ENCODE measurements at regions not wholly inside any gene's neighbourhood (a gene's known extent, or its start where the extent isn't known, plus 50 kb on each side); places are given as distances from the start of the nearest gene placed in this dataset.
"Not testable (repeated sequence)": the region's sequence is repeated elsewhere in the genome, so short reads cannot be mapped to it uniquely, and the experiment has no call there.

- Mint-ChIP-seq H3K4me1 (ENCODE audit: low read depth, unreplicated experiment) (no peaks in the 10 kb centered on the region), H3K27me3 (ENCODE audit: unreplicated experiment) (no peaks in the 10 kb centered on the region), H3K4me3 (ENCODE audit: low read depth, unreplicated experiment) (no peak overlapping the region), H3K27ac (ENCODE audit: unreplicated experiment) (no peak overlapping the region), H3K36me3 (ENCODE audit: insufficient read depth, unreplicated experiment) (no peaks in the 10 kb centered on the region), H3K9me3 (ENCODE audit: low read depth, unreplicated experiment) (no peaks in the 10 kb centered on the region)
- intact Hi-C loops (cut with micrococcal nuclease; ENCODE audit: unreplicated experiment): no loop called here
- CTCF ChIA-PET: no interaction called here
- no peak for TF ChIP-seq CTCF (IDR thresholded peaks at IDR 0.05; ENCODE audit: unreplicated experiment)
- no peak for DNase-seq
- BruUV-seq (replicated peaks): no TSS peak
Observed at GRCh38 chr3:35295906-35296305, 343.4 kb upstream of the ARPP21 start.

GRCh38 chr3:35296533-35296932 lies 342.8 kb upstream of the ARPP21 start:
- no TSS peak for BruUV-seq (replicated peaks)
- no peaks in the 10 kb centered on the region for H3K4me1 Mint-ChIP-seq (ENCODE audit: low read depth, unreplicated experiment)
- no peaks in the 10 kb centered on the region for H3K9me3 Mint-ChIP-seq (ENCODE audit: low read depth, unreplicated experiment)
- H3K36me3 Mint-ChIP-seq (ENCODE audit: insufficient read depth, unreplicated experiment): no peaks in the 10 kb centered on the region
- H3K27ac Mint-ChIP-seq (ENCODE audit: unreplicated experiment): no peak overlapping the region
- CTCF ChIA-PET: no interaction called here
- TF ChIP-seq CTCF (IDR thresholded peaks at IDR 0.05; ENCODE audit: unreplicated experiment): no peak
- DNase-seq: no peak
- H3K27me3 Mint-ChIP-seq (ENCODE audit: unreplicated experiment): no peaks in the 10 kb centered on the region
- intact Hi-C loops (cut with micrococcal nuclease; ENCODE audit: unreplicated experiment): no loop called here
- no peak overlapping the region for H3K4me3 Mint-ChIP-seq (ENCODE audit: low read depth, unreplicated experiment)

DNA sequence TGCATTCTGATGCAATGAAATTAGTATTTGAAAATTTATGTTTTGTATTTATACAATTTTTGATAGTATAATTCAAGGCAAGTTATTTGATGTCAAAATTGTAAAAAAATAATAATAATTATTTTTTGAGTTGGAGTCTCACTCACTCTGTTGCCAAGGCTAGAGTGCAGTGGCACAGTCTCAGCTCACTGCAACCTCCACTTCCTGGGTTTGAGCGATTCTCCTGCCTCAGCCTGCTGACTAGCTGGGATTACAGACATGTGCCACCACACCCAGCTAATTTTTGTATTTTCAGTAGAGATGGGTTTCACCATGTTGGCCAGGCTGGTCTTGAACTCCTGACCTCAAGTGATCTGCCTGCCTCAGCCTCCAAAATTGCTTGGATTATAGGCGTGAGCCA lies 342.4 kb upstream of the ARPP21 start:
- H3K27me3 Mint-ChIP-seq (ENCODE audit: unreplicated experiment); H3K9me3 Mint-ChIP-seq (ENCODE audit: low read depth, unreplicated experiment); H3K4me1 Mint-ChIP-seq (ENCODE audit: low read depth, unreplicated experiment); BruUV-seq (replicated peaks); intact Hi-C loops (cut with micrococcal nuclease; ENCODE audit: unreplicated experiment); H3K36me3 Mint-ChIP-seq (ENCODE audit: insufficient read depth, unreplicated experiment); DNase-seq; CTCF ChIA-PET; H3K4me3 Mint-ChIP-seq (ENCODE audit: low read depth, unreplicated experiment); H3K27ac Mint-ChIP-seq (ENCODE audit: unreplicated experiment): not testable (repeated sequence)

GRCh38 chr3:35305406-35305805 lies 333.9 kb upstream of the ARPP21 start:
- Mint-ChIP-seq H3K27ac (ENCODE audit: unreplicated experiment) (no peak overlapping the region), H3K4me1 (ENCODE audit: low read depth, unreplicated experiment) (no peaks in the 10 kb centered on the region), H3K4me3 (ENCODE audit: low read depth, unreplicated experiment) (no peak overlapping the region), H3K27me3 (ENCODE audit: unreplicated experiment) (no peaks in the 10 kb centered on the region), H3K9me3 (ENCODE audit: low read depth, unreplicated experiment) (peaks cover 2% of the 10 kb centered on the region), H3K36me3 (ENCODE audit: insufficient read depth, unreplicated experiment) (no peaks in the 10 kb centered on the region)
- no TSS peak for BruUV-seq (replicated peaks)
- DNase-seq: no peak
- intact Hi-C loops (cut with micrococcal nuclease; ENCODE audit: unreplicated experiment): loop anchor here (10.0 kb wide), 1 partner anchor 349 kb away; no protein-coding TSS in a partner anchor
- TF ChIP-seq CTCF (IDR thresholded peaks at IDR 0.05; ENCODE audit: unreplicated experiment): no peak
- CTCF ChIA-PET: no interaction called here

GRCh38 chr3:35307296-35307695 lies 332.0 kb upstream of the ARPP21 start:
- H3K27me3 Mint-ChIP-seq (ENCODE audit: unreplicated experiment): no peaks in the 10 kb centered on the region
- no peak for TF ChIP-seq CTCF (IDR thresholded peaks at IDR 0.05; ENCODE audit: unreplicated experiment)
- CTCF ChIA-PET: no interaction called here

DNA sequence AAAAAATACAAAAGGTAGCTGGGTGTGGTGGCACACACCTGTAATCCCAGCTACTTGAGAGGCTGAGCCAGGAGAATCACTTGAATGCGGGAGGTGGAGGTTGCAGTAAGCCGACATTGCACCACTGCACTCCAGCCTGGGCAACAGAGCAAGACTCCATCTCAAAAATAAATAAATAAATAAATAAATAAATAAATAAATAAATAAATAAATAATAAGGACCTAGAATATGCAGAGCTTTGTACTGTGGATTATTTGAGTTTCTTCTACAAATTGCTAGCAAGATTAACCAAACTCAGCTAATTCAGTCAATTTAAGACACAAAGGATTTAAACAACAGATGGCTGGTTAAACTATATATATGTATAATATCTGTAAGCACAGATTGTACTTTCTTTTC lies 322.5 kb upstream of the ARPP21 start:
- intact Hi-C loops (cut with micrococcal nuclease; ENCODE audit: unreplicated experiment); H3K27ac Mint-ChIP-seq (ENCODE audit: unreplicated experiment); H3K36me3 Mint-ChIP-seq (ENCODE audit: insufficient read depth, unreplicated experiment); H3K27me3 Mint-ChIP-seq (ENCODE audit: unreplicated experiment); DNase-seq; H3K9me3 Mint-ChIP-seq (ENCODE audit: low read depth, unreplicated experiment); BruUV-seq (replicated peaks); H3K4me1 Mint-ChIP-seq (ENCODE audit: low read depth, unreplicated experiment); CTCF ChIA-PET; H3K4me3 Mint-ChIP-seq (ENCODE audit: low read depth, unreplicated experiment): not testable (repeated sequence)

More at GRCh38 chr3:35307296-35307695, 332.0 kb upstream of the ARPP21 start:
- peaks cover 2% of the 10 kb centered on the region for H3K9me3 Mint-ChIP-seq (ENCODE audit: low read depth, unreplicated experiment)
- H3K36me3 Mint-ChIP-seq (ENCODE audit: insufficient read depth, unreplicated experiment): no peaks in the 10 kb centered on the region
- H3K27ac Mint-ChIP-seq (ENCODE audit: unreplicated experiment): no peak overlapping the region
- DNase-seq: no peak
- no TSS peak for BruUV-seq (replicated peaks)
- intact Hi-C loops (cut with micrococcal nuclease; ENCODE audit: unreplicated experiment): loop anchor here (10.0 kb wide), 1 partner anchor 348 kb away; no protein-coding TSS in a partner anchor
- H3K4me1 Mint-ChIP-seq (ENCODE audit: low read depth, unreplicated experiment): no peaks in the 10 kb centered on the region
- no peak overlapping the region for H3K4me3 Mint-ChIP-seq (ENCODE audit: low read depth, unreplicated experiment)

Data from Calu3 (cell line).